ENCODE measurements at regions not wholly inside any gene's neighbourhood (a gene's known extent, or its start where the extent isn't known, plus 50 kb on each side); places are given as distances from the start of the nearest gene placed in this dataset.

- TF ChIP-seq KAT7 (CRISPR knock-in tag; IDR thresholded peaks at IDR 0.05; ENCODE audit: borderline replicate concordance), result no peak
- no peak for TF ChIP-seq SETDB1 (IDR thresholded peaks at IDR 0.05; ENCODE audit: low read length)
- no peak for TF ChIP-seq ZNF589 (CRISPR knock-in tag; IDR thresholded peaks at IDR 0.05; ENCODE audit: low read depth)
- no peak for TF ChIP-seq OTX1 (CRISPR knock-in tag; IDR thresholded peaks at IDR 0.05)
- TF ChIP-seq NFXL1 (CRISPR knock-in tag; IDR thresholded peaks at IDR 0.05), result no peak
- TF ChIP-seq, protein P1, sequence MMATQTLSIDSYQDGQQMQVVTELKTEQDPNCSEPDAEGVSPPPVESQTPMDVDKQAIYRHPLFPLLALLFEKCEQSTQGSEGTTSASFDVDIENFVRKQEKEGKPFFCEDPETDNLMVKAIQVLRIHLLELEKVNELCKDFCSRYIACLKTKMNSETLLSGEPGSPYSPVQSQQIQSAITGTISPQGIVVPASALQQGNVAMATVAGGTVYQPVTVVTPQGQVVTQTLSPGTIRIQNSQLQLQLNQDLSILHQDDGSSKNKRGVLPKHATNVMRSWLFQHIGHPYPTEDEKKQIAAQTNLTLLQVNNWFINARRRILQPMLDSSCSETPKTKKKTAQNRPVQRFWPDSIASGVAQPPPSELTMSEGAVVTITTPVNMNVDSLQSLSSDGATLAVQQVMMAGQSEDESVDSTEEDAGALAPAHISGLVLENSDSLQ (IDR thresholded peaks at IDR 0.05), result no peak
These were observed 1095.2 kb upstream of the POU3F4 start (continued) for GRCh38 chrX:82412858-82413257.

DNA sequence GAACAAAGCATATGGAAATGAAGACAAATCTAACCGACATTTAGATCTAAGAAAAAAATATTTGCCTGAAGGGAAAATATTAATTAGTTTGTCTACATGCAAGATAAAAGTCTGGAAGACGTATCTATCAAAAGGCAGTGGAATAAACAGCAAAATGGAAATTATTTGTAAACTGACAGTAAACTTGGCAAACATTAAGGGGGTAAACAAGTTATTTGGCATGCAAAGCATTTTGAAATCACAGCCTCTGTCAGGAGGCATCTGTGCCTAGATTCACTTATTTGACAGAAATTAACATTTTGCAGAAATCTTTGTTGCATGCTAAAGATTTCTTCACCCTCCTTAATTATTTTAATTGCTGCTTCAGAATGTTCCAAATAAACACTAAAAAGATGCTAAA, 1065.8 kb upstream of the POU3F4 start:
- DNase-seq (ENCODE audit: extremely low read depth in 1 of 4, low spot score in 3 of 4) (no peak), ATAC-seq (no peak), FAIRE-seq (no peak)
- CTCF ChIA-PET (ENCODE audit: low intra/inter-chr PET ratio), result no interaction called here
- Histone ChIP-seq H3K9me3 (replicated peaks; ENCODE audit: control insufficient read depth, insufficient read depth, low read depth, low read length) (no peaks in the 10 kb centered on the region), H4K20me1 (replicated peaks; ENCODE audit: control insufficient read depth, insufficient read depth, low read length) (no peaks in the 10 kb centered on the region), H3K79me2 (ENCODE audit: control insufficient read depth, insufficient read depth, low read length) (no peaks in the 10 kb centered on the region), H3K9ac (ENCODE audit: insufficient read depth in 1 of 2, low read depth in 2 of 2, low read length in 2 of 2) (no peak overlapping the region), H3K9me1 (ENCODE audit: control insufficient read depth, insufficient read depth, low read length) (no peaks in the 10 kb centered on the region), H3K4me3 (no peak overlapping the region), H3K27me3 (ENCODE audit: control insufficient read depth in 2 of 2, insufficient read depth in 2 of 2, low read length in 2 of 2) (no peaks in the 10 kb centered on the region), H3K4me1 (replicated peaks in 1 of 2; ENCODE audit: control insufficient read depth in 2 of 2, insufficient read depth in 2 of 2, low read length in 2 of 2) (no peaks in the 10 kb centered on the region), H3K36me3 (ENCODE audit: control insufficient read depth, insufficient read depth, low read length) (no peaks in the 10 kb centered on the region), H3K4me2 (ENCODE audit: insufficient read depth, low read length) (no peak overlapping the region), H2AFZ (ENCODE audit: low read depth, low read length) (no peak overlapping the region), H3K27ac (ENCODE audit: extremely low read depth, low read depth, low read length) (no peak overlapping the region)
- POLR2A ChIA-PET, result no interaction called here
- no TSS peak for BruUV-seq (replicated peaks)
- WGBS (ENCODE audit: insufficient coverage, low coverage, missing lambda C conversion rate), result 0% methylated on average over 2 of the region's 2 CpGs
- intact Hi-C loops (cut with micrococcal nuclease) (no loop called here), in situ Hi-C loops (cut with MboI) (no loop called here)
- TF ChIP-seq ZNF354B (CRISPR knock-in tag; IDR thresholded peaks at IDR 0.05) (no peak), HSF4 (CRISPR knock-in tag; IDR thresholded peaks at IDR 0.05; ENCODE audit: borderline replicate concordance) (no peak), ZNF146 (CRISPR knock-in tag; IDR thresholded peaks at IDR 0.05; ENCODE audit: unreplicated experiment) (no peak), GATA2 (CRISPR knock-in tag; IDR thresholded peaks at IDR 0.05) (no peak), ZKSCAN8 (CRISPR knock-in tag; IDR thresholded peaks at IDR 0.05) (no peak), ETV6 (IDR thresholded peaks at IDR 0.05; ENCODE audit: borderline replicate concordance in 1 of 2, low read depth in 2 of 2, low read length in 1 of 2) (no peak), ETV6 (CRISPR knock-in tag; IDR thresholded peaks at IDR 0.05; ENCODE audit: borderline replicate concordance) (no peak), MAFK (IDR thresholded peaks at IDR 0.05; ENCODE audit: low read length) (no peak), HDAC1 (IDR thresholded peaks at IDR 0.05) (no peak), HCFC1 (IDR thresholded peaks at IDR 0.05; ENCODE audit: low read depth, low read length) (no peak), CREBBP (IDR thresholded peaks at IDR 0.05; ENCODE audit: low read depth, low read length) (no peak), EHMT2 (IDR thresholded peaks at IDR 0.05) (no peak), SMARCA4 (IDR thresholded peaks at IDR 0.05) (no peak), MAZ (CRISPR knock-in tag; conservative IDR thresholded peaks at IDR 0.05 in 1 of 2, IDR thresholded peaks at IDR 0.05 in 1 of 2) (no peak)
- TF ChIP-seq, protein P2, sequence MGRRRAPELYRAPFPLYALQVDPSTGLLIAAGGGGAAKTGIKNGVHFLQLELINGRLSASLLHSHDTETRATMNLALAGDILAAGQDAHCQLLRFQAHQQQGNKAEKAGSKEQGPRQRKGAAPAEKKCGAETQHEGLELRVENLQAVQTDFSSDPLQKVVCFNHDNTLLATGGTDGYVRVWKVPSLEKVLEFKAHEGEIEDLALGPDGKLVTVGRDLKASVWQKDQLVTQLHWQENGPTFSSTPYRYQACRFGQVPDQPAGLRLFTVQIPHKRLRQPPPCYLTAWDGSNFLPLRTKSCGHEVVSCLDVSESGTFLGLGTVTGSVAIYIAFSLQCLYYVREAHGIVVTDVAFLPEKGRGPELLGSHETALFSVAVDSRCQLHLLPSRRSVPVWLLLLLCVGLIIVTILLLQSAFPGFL (CRISPR knock-in tag; IDR thresholded peaks at IDR 0.05), result no peak
- TF ChIP-seq, protein P3, sequence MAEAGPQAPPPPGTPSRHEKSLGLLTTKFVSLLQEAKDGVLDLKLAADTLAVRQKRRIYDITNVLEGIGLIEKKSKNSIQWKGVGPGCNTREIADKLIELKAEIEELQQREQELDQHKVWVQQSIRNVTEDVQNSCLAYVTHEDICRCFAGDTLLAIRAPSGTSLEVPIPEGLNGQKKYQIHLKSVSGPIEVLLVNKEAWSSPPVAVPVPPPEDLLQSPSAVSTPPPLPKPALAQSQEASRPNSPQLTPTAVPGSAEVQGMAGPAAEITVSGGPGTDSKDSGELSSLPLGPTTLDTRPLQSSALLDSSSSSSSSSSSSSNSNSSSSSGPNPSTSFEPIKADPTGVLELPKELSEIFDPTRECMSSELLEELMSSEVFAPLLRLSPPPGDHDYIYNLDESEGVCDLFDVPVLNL (CRISPR knock-in tag; IDR thresholded peaks at IDR 0.05; ENCODE audit: low read depth), result no peak
